SJSA1 (cell line): ENCODE measurements at regions not wholly inside any gene's neighbourhood (a gene's known extent, or its start where the extent isn't known, plus 50 kb on each side); places are given as distances from the start of the nearest gene placed in this dataset.

Experiments used
- DNase-seq, 2 experiments: peaks; one replicate each; pipeline ENCODE4 v3.0.0-alpha.2; 2015 to 2020; ENCODE audit warnings: low spot score in 2 of 2, low read depth in 1 of 2
- H3K27ac ChIP-seq: fragments of 250-450 bp; sonication (Bioruptor Pico); 2 replicates; pipeline ENCODE4 v1.5.1; 2020; ENCODE audit warnings: mild to moderate bottlenecking, moderate library complexity
- H3K27me3 ChIP-seq: fragments of 250-450 bp; sonication (Bioruptor Pico); replicated peaks from 2 replicates; pipeline ENCODE4 v1.5.1; 2020; ENCODE audit warnings: mild to moderate bottlenecking, moderate library complexity
- H3K36me3 ChIP-seq: fragments of 250-450 bp; sonication (Bioruptor Pico); 2 replicates; pipeline ENCODE4 v1.5.1; 2020; ENCODE audit warnings: mild to moderate bottlenecking
- H3K4me1 ChIP-seq: fragments of 250-450 bp; sonication (Bioruptor Pico); replicated peaks from 2 replicates; pipeline ENCODE4 v1.6.1; 2021; ENCODE audit warnings: mild to moderate bottlenecking
- H3K4me3 ChIP-seq: fragments of 250-450 bp; sonication (Bioruptor Pico); 2 replicates; pipeline ENCODE4 v1.5.1; 2020; ENCODE audit warnings: mild to moderate bottlenecking
- H3K9me3 ChIP-seq: fragments of 250-450 bp; sonication (Bioruptor Pico); replicated peaks from 2 replicates; pipeline ENCODE4 v1.5.1; 2020; ENCODE audit warnings: mild to moderate bottlenecking

DNA sequence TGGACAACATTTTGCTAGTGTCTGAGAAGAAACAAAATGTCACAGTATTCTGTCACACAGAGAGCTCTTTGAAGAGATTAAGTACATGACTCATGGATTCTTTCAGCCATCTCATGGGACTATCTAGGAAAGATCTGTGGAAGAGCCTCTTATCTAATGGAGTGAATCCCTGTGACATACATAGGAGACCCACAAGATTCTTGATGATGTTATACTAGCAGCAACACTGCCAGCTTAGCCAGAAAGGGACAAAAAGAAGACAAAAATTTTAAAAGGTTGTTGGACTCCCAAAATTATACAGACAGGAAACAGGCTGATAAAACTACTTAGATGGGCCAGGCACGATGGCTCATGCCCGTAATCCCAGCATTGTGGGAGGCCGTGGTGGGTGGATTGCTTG is 143.3 kb upstream of the MGAT5 start:
- H3K36me3 ChIP-seq, result no peaks in the 10 kb centered on the region
- H3K4me1 ChIP-seq, result no peaks in the 10 kb centered on the region
- H3K27ac ChIP-seq, result no peak overlapping the region
- H3K9me3 ChIP-seq, result peaks cover 7% of the 10 kb centered on the region
- H3K4me3 ChIP-seq, result no peak overlapping the region
- no peaks in the 10 kb centered on the region for H3K27me3 ChIP-seq
- no peak for DNase-seq

DNA sequence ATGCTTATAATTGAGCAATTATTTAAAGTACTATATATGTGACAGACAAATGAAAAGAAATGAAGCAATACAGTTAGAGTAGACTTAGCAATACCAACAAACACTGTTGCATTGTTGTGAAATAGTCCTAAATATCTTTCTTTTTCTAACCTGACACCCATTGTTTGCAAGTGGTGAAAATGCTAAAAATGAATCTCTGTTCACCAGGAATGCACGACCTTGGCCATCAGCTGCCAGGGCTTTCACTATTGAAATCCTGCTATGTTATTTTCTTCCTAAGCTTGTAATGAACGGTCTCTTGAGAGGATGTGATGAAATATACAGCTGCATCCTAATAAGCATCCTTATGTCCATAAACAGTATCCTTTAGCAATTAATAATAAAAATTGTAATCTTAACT is 136.2 kb upstream of the MGAT5 start:
- Histone ChIP-seq H3K4me1 (peaks cover 10% of the 10 kb centered on the region; the same call in 1 of the 2 replicates), H3K27ac (no peak overlapping the region), H3K27me3 (no peaks in the 10 kb centered on the region), H3K36me3 (no peaks in the 10 kb centered on the region), H3K4me3 (no peak overlapping the region), H3K9me3 (no peaks in the 10 kb centered on the region)
- DNase-seq, result no peak

DNA sequence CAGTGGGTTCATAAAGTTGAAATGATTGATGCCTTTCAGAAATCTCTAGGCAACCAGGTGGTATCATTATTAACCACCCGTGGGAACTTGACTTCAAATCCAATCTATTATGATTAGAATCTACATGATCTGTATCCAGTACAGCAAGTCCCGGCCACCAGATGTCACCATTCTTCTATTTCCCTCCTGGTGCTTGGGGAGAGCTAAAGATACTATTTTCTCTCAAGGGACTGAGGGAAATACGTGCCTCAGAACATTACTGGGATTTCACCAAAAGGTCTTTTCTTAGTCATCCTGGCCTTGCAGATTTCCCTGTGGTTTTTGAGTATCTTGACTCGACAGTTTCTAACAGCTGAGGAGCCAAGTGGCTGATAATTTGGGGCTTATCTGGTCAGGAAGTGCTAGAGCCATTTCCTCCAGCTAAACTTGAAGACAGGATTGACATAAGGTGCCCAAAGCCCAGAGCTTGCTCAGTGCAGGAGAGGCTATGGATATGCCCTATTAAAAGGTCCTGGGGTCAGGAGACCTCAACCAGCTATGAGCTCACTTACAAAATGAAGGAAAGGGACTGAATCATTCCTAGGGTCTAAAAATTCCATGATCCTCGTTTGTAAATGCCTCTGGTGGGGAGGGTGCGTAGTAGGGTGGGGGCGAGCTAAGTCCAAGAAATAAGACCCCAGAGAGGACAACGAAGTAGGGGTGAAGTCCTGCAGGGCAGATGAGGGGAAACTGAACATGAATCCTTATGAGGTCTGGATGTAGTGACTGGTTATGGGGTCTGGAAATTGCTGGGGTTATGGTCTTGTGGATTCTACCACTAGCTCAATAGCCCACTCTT is 135.4 kb upstream of the MGAT5 start:
- no peak overlapping the region for H3K27ac ChIP-seq

DNA sequence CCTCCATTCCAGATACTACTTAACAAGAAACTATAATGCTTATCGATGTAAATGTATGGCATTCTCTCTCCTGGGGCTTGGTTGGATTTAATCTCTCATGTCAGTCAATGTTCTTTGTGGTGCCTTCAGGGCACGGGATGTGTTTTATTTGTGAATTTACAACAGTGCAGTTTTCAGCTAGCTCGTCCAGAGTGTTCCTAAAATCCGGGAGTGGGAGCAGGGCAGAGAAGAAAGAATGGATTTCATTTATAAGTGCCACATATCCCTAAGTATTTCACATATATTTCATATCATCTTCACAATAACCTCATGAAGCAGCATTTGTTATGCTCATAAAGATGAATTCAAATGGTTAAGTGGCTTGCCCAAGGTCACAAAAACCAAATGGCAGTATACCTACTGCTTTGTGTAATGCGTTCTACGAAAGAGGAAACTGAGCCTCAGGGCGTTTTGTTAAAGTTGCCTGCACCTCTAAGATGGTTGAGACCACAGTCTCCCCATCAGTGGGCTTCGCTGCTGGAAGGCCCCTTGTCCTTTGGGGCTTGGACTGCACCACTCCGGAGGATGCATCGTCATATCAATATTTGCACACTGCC is 134.7 kb upstream of the MGAT5 start:
- Histone ChIP-seq H3K9me3 (no peaks in the 10 kb centered on the region), H3K27ac (no peak overlapping the region), H3K36me3 (no peaks in the 10 kb centered on the region), H3K4me1 (peaks cover 10% of the 10 kb centered on the region; the same call in 1 of the 2 replicates), H3K27me3 (no peaks in the 10 kb centered on the region), H3K4me3 (peak overlapping the region; percentile 75)
- no peak for DNase-seq

More for the DNA sequence above, 135.4 kb upstream of the MGAT5 start:
- Histone ChIP-seq H3K9me3 (no peaks in the 10 kb centered on the region), H3K36me3 (no peaks in the 10 kb centered on the region), H3K4me3 (no peak overlapping the region), H3K4me1 (peaks cover 10% of the 10 kb centered on the region; the same call in 1 of the 2 replicates), H3K27me3 (no peaks in the 10 kb centered on the region)
- peak; percentile 79 to 81 for DNase-seq

DNA sequence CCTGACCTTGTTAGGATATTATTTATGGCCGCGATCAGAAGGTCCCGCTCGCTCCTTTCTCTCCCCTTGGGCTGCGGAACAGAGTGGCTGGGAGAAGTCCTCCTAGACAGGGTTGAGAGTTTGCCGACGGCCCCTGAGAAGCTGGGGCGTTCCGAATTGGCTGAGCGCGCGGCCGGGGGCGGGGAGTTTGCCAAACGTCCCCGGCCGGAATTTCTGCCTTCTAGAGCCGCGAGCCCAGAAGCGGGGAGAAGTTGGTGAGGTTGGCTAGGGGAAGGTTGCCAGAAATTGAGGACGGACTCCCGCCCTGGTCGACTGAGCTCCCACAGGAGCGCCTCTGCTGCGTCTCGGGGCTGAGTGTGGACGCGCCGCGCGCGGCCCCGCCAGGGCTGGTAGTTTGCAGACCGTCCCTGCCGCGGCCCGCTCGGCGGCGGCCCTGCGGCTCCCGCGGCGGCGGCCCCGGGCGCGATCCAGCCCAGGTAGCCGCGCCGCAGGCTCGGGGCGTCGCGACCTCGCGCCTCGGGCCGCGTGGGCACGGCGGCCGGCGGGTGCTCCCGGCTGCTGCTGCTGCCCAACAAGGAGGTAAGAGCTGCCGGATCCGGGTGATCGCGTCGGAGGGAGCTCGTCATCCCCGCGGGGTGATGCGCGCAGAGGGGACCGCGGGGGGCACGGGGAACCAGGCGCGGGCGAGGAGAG is 134.0 kb upstream of the MGAT5 start:
- Histone ChIP-seq H3K27ac (no peak overlapping the region), H3K4me3 (peak overlapping the region; percentile 75), H3K27me3 (no peaks in the 10 kb centered on the region), H3K4me1 (peaks cover 10% of the 10 kb centered on the region; the same call in 1 of the 2 replicates), H3K36me3 (no peaks in the 10 kb centered on the region), H3K9me3 (no peaks in the 10 kb centered on the region)
- peak; percentile 89 for DNase-seq

DNA sequence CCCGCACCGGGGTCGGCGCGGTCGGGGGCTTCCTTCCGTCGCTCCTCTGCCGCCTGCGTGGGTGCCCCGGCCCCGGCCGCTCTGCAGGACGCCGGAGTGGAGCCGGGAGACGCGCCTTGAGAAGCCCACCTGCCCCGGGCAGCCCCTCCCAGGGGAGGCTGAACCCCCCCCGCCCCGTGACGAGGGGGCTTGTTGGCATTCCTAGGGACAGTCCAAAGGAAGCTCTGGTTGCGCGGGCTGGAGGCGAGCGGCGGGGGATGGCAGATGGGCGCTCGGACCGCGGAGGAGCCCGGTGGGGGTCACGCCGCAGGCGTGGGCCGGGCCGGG is 133.5 kb upstream of the MGAT5 start:
- H3K4me1 ChIP-seq, result peaks cover 10% of the 10 kb centered on the region; the same call in 1 of the 2 replicates
- H3K27ac ChIP-seq, result no peak overlapping the region
- no peak for DNase-seq
- no peaks in the 10 kb centered on the region for H3K27me3 ChIP-seq
- peak overlapping the region; percentile 75 for H3K4me3 ChIP-seq
- H3K9me3 ChIP-seq, result no peaks in the 10 kb centered on the region
- H3K36me3 ChIP-seq, result no peaks in the 10 kb centered on the region

DNA sequence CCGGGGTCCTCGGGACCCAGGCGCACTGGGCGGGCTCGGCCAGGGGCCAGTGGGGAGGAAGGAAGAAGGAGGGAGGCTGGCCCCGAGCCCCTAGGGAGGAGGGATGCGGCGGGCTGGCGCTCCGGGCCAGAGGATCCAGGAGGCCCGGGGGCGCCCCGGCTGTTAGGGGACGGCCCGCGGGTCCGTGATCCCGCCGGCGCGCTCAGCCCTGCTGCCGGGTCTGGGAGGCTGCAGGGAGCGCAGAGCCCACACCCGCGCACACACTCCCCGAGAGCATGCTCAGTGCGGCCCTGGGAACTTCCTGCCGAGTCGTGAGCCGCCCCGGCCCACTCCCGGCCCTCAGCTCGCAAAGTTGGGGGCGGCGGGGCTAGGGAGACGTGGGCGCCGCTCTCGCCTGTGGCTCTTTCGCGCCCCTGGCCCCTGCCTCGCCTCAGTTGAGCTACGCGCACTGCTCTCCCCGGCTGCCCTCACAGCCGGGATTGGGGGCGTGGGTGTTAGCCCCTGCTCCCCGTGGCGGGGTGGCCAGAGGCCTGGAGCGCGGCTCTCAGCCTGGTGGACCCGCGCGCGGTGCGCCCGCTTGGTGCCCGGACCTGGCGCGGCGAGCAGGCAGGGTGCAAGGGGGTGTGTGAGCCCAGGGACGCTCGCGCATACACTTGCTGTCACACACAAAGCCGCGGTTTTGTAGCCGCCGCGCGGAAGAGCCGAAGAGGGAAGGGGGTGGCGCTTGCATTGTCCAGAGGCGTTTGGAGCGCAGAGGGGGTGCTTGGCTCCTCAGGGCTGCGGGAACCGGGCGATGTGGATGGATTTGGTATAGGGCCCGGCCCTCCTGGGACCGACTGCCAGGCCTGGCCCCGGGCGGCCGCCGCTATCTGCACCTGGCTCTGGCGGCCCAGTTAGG is 132.9 kb upstream of the MGAT5 start:
- DNase-seq, result peak; percentile 62 to 64
- Histone ChIP-seq H3K27me3 (no peaks in the 10 kb centered on the region), H3K36me3 (no peaks in the 10 kb centered on the region)

DNA sequence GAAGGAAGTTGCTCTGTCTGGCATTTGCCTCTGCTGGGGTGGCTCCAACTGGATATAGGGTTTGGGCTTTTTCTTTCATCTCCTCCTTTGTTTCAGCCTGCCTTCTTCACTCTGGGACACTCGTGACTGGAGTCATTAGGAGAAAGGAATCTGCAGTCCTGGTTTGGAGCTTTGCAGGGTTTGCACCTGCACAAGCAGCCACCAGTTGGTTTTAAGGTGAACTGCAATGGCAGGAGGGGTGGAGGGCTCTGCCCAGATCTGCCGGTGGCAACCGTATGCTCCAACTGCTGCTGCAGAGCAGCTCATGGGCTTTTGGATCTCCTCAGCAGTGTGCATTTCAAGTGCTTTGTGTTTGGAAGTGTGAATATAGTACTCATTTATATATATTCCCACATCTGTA is 131.3 kb upstream of the MGAT5 start:
- Histone ChIP-seq H3K9me3 (no peaks in the 10 kb centered on the region), H3K4me3 (no peak overlapping the region), H3K36me3 (no peaks in the 10 kb centered on the region), H3K27me3 (no peaks in the 10 kb centered on the region), H3K4me1 (peaks cover 10% of the 10 kb centered on the region; the same call in 1 of the 2 replicates), H3K27ac (no peak overlapping the region)
- no peak for DNase-seq

More for the DNA sequence above, 132.9 kb upstream of the MGAT5 start:
- H3K4me1 ChIP-seq, result peaks cover 10% of the 10 kb centered on the region; the same call in 1 of the 2 replicates
- H3K27ac ChIP-seq, result peak overlapping the region; percentile 28; the same call in 1 of the 2 replicates
- no peaks in the 10 kb centered on the region for H3K9me3 ChIP-seq
- peak overlapping the region; percentile 75 for H3K4me3 ChIP-seq

DNA sequence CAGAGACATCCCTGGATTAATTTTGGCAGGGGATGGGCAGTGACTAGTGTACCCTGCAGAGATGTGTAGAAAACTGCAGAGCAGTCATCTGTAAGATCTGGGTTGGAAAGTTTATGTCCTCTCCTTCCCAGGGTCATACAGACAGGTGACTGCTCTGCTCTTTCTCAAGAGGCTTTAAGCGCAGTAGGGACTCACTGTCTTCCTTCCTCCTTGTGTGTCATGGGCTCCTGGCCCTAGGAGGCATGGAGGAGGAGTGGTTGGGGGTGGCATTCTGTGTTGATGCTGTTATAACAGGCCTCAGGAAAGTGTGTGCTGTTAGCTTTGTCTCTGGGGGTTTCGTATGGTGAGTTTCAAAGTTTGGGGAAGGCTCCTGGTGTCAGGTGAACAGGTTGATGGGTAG is 130.5 kb upstream of the MGAT5 start:
- no peak for DNase-seq
- H3K4me3 ChIP-seq, result no peak overlapping the region
- no peaks in the 10 kb centered on the region for H3K27me3 ChIP-seq
- peaks cover 10% of the 10 kb centered on the region; the same call in 1 of the 2 replicates for H3K4me1 ChIP-seq
- H3K9me3 ChIP-seq, result no peaks in the 10 kb centered on the region
- H3K36me3 ChIP-seq, result no peaks in the 10 kb centered on the region
- H3K27ac ChIP-seq, result no peak overlapping the region

DNA sequence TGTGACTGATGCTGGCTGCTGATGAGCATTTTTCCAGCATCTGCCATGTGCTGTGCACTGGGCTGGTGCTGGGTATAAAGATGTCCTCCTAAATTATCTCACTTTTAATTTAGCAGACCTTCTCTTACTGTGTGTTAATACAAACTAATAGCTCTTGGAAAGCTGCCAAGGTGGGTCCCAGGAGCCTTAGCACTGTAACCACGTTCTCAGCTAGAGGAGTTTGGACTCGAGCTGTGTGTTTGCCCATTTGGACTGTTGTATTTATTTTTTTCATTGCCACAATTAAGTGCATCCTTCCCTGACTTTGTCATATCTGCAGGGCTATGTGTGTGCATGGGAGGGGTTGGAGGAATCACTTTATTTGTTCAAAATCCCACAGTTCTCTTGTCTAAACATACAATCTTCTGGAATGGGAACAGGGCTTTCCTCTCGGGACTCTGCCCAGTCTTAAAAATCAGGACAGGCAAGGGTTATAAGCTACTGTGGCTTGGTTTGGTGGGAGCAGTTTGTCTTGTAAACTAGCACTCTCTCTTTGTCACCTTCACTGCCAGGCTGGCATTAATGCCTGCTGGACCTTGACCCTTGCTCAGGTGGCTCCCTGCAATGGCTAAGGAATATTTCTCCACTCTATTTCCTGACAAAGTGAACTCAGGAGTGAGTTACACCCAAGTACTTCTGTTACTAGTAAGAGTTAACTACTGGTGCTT is 129.7 kb upstream of the MGAT5 start:
- peak in 1 of 2 experiments; percentile 8 for DNase-seq
- no peak overlapping the region for H3K27ac ChIP-seq
- no peak overlapping the region for H3K4me3 ChIP-seq
- no peaks in the 10 kb centered on the region for H3K36me3 ChIP-seq
- no peaks in the 10 kb centered on the region for H3K9me3 ChIP-seq
- H3K27me3 ChIP-seq, result no peaks in the 10 kb centered on the region
- peaks cover 6% of the 10 kb centered on the region; the same call in 1 of the 2 replicates for H3K4me1 ChIP-seq

DNA sequence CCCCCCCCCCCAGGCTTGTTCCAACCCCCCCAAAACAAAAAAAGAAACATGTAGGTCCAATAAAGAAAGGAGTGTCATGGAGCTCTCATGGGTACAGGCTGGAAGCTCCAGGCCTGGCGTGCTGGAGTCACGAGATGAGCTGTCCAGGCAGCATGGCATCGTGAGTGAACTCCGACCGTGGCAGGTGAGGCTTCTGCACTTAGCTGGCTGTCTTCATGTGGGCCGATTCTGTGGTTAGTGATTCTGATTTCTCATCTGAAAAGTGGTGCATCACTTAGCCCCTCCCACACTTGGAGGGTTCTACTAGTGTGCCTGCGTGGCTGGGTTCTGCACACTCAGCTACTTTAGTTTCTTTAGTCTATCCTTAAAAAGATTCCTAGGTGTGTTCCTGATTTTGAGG is 126.4 kb upstream of the MGAT5 start:
- Histone ChIP-seq H3K27ac (no peak overlapping the region), H3K4me1 (no peaks in the 10 kb centered on the region; the same call in 1 of the 2 replicates), H3K36me3 (no peaks in the 10 kb centered on the region), H3K4me3 (no peak overlapping the region), H3K9me3 (no peaks in the 10 kb centered on the region), H3K27me3 (no peaks in the 10 kb centered on the region)
- no peak for DNase-seq

DNA sequence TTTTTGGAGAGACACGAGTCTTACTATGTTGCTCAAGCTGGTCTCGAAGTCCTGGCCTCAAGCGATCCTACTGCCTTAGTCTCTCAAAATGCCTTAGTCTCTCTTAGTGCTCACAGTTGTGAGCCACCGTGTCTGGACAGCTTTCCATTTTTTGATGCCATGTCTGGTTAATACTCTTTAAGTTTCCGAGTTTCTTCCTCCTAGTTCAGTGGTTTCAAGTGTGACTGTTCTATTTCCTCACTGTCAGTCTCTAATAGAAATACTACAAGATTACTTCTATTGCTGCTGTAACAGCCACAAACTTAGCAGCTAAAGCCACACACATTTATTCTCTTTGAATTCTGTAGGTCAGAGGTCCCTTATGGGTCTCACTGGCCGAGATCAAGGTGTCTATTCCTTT is 125.1 kb upstream of the MGAT5 start:
- Histone ChIP-seq H3K36me3 (no peaks in the 10 kb centered on the region), H3K4me1 (no peaks in the 10 kb centered on the region; the same call in 1 of the 2 replicates), H3K27ac (no peak overlapping the region), H3K9me3 (no peaks in the 10 kb centered on the region), H3K4me3 (no peak overlapping the region), H3K27me3 (no peaks in the 10 kb centered on the region)
- DNase-seq, result no peak
